ENCODE measurements at regions not wholly inside any gene's neighbourhood (a gene's known extent, or its start where the extent isn't known, plus 50 kb on each side); places are given as distances from the start of the nearest gene placed in this dataset.

DNA sequence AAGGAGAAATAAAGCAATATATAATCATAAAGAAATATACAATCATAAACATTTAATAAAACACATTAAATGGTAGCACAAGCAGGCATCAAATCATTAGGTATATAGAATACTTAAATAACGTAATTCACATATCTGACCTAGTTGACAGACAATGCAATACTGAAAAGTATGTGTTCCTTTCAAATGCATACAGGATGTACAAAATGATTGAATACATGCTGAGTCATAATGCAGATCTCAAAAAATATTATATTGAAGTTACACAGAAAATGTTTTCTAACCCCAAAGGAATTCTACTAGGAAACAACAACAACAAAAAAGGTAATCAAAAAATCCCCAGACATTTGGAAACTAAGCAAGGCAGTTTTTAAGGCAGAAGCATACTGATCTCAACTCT, 1072.0 kb upstream of the INTU start:
- DNase-seq (ENCODE audit: low read depth in 2 of 2): no peak
- Histone ChIP-seq H3K36me3 (ENCODE audit: control insufficient read depth, insufficient read depth, low read length) (no peaks in the 10 kb centered on the region), H3K9me3 (ENCODE audit: control insufficient read depth, insufficient read depth, low read depth, low read length) (no peaks in the 10 kb centered on the region), H3K4me2 (ENCODE audit: extremely low read depth, insufficient read depth, low read length) (no peak overlapping the region), H3K4me3 (replicated peaks in 1 of 4; ENCODE audit: control extremely low read depth in 1 of 4, insufficient read depth in 1 of 4, low read depth in 3 of 4, low read length in 4 of 4) (no peak overlapping the region), H3K9ac (ENCODE audit: insufficient read depth, low read length) (no peak overlapping the region), H4K20me1 (ENCODE audit: control insufficient read depth, extremely low read depth, insufficient read depth, low read length) (no peaks in the 10 kb centered on the region), H3K79me2 (ENCODE audit: control insufficient read depth, insufficient read depth, low read length) (no peaks in the 10 kb centered on the region), H2AFZ (ENCODE audit: low read length) (no peak overlapping the region), H3K4me1 (ENCODE audit: control insufficient read depth, extremely low read depth, insufficient read depth, low read length) (no peaks in the 10 kb centered on the region), H3K27me3 (ENCODE audit: control insufficient read depth, insufficient read depth, low read length) (no peaks in the 10 kb centered on the region), H3K27ac (ENCODE audit: insufficient read depth, low read length) (no peak overlapping the region)
- TF ChIP-seq EZH2 (IDR thresholded peaks at IDR 0.05; ENCODE audit: low read length, missing control alignments): no peak
- TF ChIP-seq, protein P1, sequence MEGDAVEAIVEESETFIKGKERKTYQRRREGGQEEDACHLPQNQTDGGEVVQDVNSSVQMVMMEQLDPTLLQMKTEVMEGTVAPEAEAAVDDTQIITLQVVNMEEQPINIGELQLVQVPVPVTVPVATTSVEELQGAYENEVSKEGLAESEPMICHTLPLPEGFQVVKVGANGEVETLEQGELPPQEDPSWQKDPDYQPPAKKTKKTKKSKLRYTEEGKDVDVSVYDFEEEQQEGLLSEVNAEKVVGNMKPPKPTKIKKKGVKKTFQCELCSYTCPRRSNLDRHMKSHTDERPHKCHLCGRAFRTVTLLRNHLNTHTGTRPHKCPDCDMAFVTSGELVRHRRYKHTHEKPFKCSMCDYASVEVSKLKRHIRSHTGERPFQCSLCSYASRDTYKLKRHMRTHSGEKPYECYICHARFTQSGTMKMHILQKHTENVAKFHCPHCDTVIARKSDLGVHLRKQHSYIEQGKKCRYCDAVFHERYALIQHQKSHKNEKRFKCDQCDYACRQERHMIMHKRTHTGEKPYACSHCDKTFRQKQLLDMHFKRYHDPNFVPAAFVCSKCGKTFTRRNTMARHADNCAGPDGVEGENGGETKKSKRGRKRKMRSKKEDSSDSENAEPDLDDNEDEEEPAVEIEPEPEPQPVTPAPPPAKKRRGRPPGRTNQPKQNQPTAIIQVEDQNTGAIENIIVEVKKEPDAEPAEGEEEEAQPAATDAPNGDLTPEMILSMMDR (conservative IDR thresholded peaks at IDR 0.05 in 1 of 2, IDR thresholded peaks at IDR 0.05 in 1 of 2; ENCODE audit: low read depth in 1 of 2, low read length in 2 of 2): no peak

DNA sequence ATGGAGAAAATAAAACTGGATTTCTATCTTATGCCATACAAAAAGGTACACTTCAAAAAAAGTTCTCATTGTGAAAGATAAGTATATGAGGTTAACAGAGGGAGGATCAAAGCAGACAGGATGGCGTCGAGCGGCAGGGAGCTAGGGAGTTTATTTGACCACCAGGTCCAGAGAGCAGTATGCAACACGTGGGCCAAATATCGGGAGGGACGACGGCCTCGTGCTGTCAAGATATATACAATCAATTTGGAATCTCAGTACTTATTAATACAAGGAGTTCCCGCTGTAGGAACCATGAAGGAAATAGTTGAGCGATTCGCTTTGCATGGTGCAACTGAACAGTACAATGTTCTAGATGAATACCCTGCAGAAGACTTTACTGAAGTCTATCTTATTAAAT, 1069.4 kb upstream of the INTU start:
- Histone ChIP-seq H3K4me1 (ENCODE audit: control insufficient read depth, extremely low read depth, insufficient read depth, low read length) (no peaks in the 10 kb centered on the region), H3K27ac (ENCODE audit: insufficient read depth, low read length) (no peak overlapping the region), H3K9ac (ENCODE audit: insufficient read depth, low read length) (no peak overlapping the region), H3K4me2 (ENCODE audit: extremely low read depth, insufficient read depth, low read length) (no peak overlapping the region), H3K9me3 (ENCODE audit: control insufficient read depth, insufficient read depth, low read depth, low read length) (no peaks in the 10 kb centered on the region), H4K20me1 (ENCODE audit: control insufficient read depth, extremely low read depth, insufficient read depth, low read length) (no peaks in the 10 kb centered on the region), H3K27me3 (ENCODE audit: control insufficient read depth, insufficient read depth, low read length) (no peaks in the 10 kb centered on the region), H3K36me3 (ENCODE audit: control insufficient read depth, insufficient read depth, low read length) (no peaks in the 10 kb centered on the region), H2AFZ (ENCODE audit: low read length) (no peak overlapping the region), H3K4me3 (replicated peaks in 1 of 4; ENCODE audit: control extremely low read depth in 1 of 4, insufficient read depth in 1 of 4, low read depth in 3 of 4, low read length in 4 of 4) (no peak overlapping the region), H3K79me2 (ENCODE audit: control insufficient read depth, insufficient read depth, low read length) (no peaks in the 10 kb centered on the region)
- no peak for TF ChIP-seq EZH2 (IDR thresholded peaks at IDR 0.05; ENCODE audit: low read length, missing control alignments)
- TF ChIP-seq, protein P1 (conservative IDR thresholded peaks at IDR 0.05 in 1 of 2, IDR thresholded peaks at IDR 0.05 in 1 of 2; ENCODE audit: low read depth in 1 of 2, low read length in 2 of 2): no peak
- no peak for DNase-seq (ENCODE audit: low read depth in 2 of 2)

DNA sequence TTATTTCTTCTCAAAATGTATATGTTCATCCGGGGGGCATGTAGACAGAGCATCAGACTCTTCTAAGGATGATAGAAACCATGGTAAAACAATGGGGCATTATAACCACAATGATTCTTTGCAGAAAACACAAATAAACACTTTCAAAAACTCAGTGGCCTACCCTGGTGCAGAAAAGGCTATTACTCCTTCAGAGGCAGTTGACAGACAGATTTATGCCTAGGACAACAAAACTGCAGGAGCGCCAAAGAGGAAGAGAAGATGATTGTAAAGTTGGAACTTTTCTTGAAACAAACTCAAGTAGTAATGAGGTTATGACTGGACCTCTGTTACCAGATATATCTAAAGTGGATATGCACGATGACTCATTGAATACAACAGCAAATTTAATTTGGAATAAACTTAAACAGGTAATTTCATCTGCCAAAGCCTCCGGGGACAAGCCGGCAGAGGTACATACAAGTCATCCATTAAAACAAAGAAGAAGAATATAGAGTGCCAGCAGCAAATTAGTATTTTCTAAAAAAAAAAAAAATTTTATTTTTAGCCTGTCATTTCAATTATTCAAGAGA, 1068.4 kb upstream of the INTU start:
- H2AFZ ChIP-seq (ENCODE audit: low read length): no peak overlapping the region
- no peaks in the 10 kb centered on the region for H3K4me1 ChIP-seq (ENCODE audit: control insufficient read depth, extremely low read depth, insufficient read depth, low read length)
- H3K9ac ChIP-seq (ENCODE audit: insufficient read depth, low read length): no peak overlapping the region
- H3K79me2 ChIP-seq (ENCODE audit: control insufficient read depth, insufficient read depth, low read length): no peaks in the 10 kb centered on the region
- H3K27me3 ChIP-seq (ENCODE audit: control insufficient read depth, insufficient read depth, low read length): no peaks in the 10 kb centered on the region
- H3K4me2 ChIP-seq (ENCODE audit: extremely low read depth, insufficient read depth, low read length): no peak overlapping the region
- no peaks in the 10 kb centered on the region for H4K20me1 ChIP-seq (ENCODE audit: control insufficient read depth, extremely low read depth, insufficient read depth, low read length)
- H3K36me3 ChIP-seq (ENCODE audit: control insufficient read depth, insufficient read depth, low read length): no peaks in the 10 kb centered on the region
- H3K4me3 ChIP-seq (replicated peaks in 1 of 4; ENCODE audit: control extremely low read depth in 1 of 4, insufficient read depth in 1 of 4, low read depth in 3 of 4, low read length in 4 of 4): no peak overlapping the region
- H3K27ac ChIP-seq (ENCODE audit: insufficient read depth, low read length): no peak overlapping the region
- TF ChIP-seq, protein P1 (conservative IDR thresholded peaks at IDR 0.05 in 1 of 2, IDR thresholded peaks at IDR 0.05 in 1 of 2; ENCODE audit: low read depth in 1 of 2, low read length in 2 of 2): no peak
- no peak for TF ChIP-seq EZH2 (IDR thresholded peaks at IDR 0.05; ENCODE audit: low read length, missing control alignments)
- H3K9me3 ChIP-seq (ENCODE audit: control insufficient read depth, insufficient read depth, low read depth, low read length): no peaks in the 10 kb centered on the region
- DNase-seq (ENCODE audit: low read depth in 2 of 2): no peak

Measured in fibroblast of lung (primary cell).